ENCODE measurements at regions not wholly inside any gene's neighbourhood (a gene's known extent, or its start where the extent isn't known, plus 50 kb on each side); places are given as distances from the start of the nearest gene placed in this dataset.

GRCh38 chr18:51588616-51589015 is 391.1 kb upstream of the MEX3C start:
- TF ChIP-seq EGR1 (IDR thresholded peaks at IDR 0.05; ENCODE audit: low read depth) = no peak
- TF ChIP-seq CTCF (IDR thresholded peaks at IDR 0.05 in 2 of 3, conservative IDR thresholded peaks at IDR 0.05 in 1 of 3; ENCODE audit: borderline replicate concordance in 1 of 3, insufficient read depth in 1 of 3, low read depth in 2 of 3, low read length in 2 of 3) = no peak
- no peak for TF ChIP-seq CEBPB (IDR thresholded peaks at IDR 0.05; ENCODE audit: low read depth)
- TF ChIP-seq POLR2AphosphoS5 (IDR thresholded peaks at IDR 0.05; ENCODE audit: low read depth, low read length) = no peak
- no peak for TF ChIP-seq POLR2A (IDR thresholded peaks at IDR 0.05; ENCODE audit: borderline replicate concordance, extremely low read depth, insufficient read depth, insufficient read length)
- TF ChIP-seq JUND (IDR thresholded peaks at IDR 0.05) = no peak
- TF ChIP-seq RAD21 (IDR thresholded peaks at IDR 0.05; ENCODE audit: low read depth) = no peak

All from HCT116 (cell line).